HG03575 (cell line): ENCODE measurements at regions not wholly inside any gene's neighbourhood (a gene's known extent, or its start where the extent isn't known, plus 50 kb on each side); places are given as distances from the start of the nearest gene placed in this dataset.
"Not testable (repeated sequence)": the region's sequence is repeated elsewhere in the genome, so short reads cannot be mapped to it uniquely, and the experiment has no call there.

ENCODE experiments used
- ATAC-seq: cut with Tn5 transposase; IDR thresholded peaks from one replicate; pipeline ENCODE4 v1.9.1; 2021; ENCODE audit not compliant: unreplicated experiment, insufficient number of reproducible peaks, low FRiP score; ENCODE audit errors: extremely low read depth

DNA sequence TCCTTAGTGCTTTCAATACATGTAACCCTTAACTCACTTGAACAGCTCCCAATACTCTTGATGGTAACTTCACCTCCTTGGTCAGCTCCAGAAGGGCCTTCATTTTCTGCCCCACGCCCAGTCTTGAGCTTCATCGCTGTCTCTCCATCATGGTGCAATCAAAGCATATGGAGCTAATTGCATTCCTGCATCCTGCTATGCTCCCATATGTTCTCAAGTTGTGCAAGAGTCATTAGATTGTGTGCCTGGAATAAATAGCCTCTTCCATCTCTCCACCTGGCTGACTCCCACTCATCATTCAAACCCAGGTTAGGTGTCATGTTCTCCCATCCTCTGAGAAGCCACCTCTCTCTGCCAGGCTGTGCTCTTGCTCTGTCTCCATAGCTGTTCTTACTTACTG, 364.5 kb upstream of the RGPD4 start:
- ATAC-seq: no peak

- ATAC-seq: no peak
Measured at GRCh38 chr2:107466241-107466640, 360.5 kb upstream of the RGPD4 start.

GRCh38 chr2:107466984-107467773, 359.5 kb upstream of the RGPD4 start:
- no peak for ATAC-seq

DNA sequence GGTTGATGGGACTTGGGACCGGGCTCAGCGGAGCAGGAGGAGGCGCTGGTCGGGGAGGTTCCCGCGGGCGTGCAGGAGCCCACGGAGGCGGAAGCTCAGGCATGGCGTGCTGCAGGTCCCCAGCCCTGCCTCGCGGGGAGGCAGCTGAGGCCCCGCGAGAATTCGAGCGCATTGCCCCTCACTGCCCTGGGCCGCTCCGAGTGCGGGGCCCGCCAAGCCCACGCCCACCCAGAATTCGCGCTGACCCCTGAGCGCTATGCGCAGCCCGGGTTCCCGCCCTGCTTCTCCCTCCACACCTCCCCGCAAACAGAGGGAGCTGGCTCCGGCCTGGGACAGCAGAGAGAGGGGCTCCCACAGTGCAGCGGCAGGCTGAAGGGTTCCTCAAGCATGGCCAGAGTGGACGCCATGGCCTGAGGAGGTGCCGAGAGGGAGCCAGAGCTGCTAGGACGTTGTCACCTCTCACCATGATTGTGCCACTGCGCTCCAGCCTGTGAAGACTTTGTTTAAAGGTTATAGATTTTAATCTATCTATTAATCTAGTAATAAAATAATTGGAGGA, 357.2 kb upstream of the RGPD4 start:
- ATAC-seq: no peak

DNA sequence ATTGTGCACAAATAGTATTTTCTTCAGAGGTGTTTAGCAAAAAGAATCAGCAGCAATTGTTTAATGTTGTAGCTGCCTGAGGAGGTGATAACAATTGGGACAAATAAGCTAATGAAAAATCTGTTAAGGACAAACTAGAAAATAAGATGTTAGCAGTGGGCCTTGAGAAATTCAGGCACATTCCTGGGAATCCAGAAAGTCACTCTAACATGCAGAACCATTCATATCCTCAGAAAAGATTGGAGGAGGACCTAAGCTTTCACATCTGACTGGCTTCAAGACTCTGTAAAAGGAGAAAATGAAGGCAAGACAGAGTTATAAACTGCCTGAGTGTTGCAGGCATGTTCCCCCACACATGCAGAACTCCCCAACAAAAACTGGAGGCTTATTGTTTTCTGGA, 353.5 kb upstream of the RGPD4 start:
- ATAC-seq: no peak

DNA sequence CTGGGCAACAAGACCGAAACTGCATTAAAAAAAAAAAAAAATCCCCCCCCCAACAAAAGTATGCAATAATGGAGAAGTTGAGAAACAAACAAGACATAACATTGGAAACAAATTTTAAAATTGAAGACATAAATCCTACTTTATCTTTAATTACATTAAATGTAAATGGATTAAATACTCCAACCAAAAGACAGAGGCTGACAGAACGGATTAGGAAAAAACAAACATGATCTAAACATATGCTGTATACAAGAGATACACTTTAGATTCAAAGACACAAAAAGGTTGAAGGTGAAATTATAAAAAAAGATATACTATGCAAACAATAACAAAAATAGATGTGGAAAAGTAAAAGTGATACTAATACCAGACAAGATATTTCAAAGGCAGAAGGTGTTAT, 350.8 kb upstream of the RGPD4 start:
- ATAC-seq: no peak

DNA sequence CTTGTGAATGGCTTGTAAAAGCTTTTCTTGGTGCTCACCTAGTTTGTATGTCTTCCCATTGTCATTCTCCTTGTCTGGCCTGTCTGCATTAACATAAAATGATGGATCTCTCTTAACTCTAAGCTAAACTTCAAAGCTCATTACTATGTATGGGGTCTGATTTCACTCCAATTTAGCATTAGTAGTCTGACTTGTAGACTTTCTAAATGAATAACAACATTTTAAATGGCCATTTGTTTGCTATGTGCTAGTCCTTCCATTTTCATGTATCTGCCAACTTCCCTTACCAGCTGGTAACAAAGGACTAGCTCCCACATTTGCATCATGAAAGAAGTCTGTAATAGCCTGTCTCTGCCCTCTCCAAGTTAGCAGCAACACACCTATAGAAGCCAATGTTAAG, 324.2 kb upstream of the RGPD4 start:
- no peak for ATAC-seq

- no peak for ATAC-seq
Measured at GRCh38 chr2:107511970-107512789, 314.5 kb upstream of the RGPD4 start.

DNA sequence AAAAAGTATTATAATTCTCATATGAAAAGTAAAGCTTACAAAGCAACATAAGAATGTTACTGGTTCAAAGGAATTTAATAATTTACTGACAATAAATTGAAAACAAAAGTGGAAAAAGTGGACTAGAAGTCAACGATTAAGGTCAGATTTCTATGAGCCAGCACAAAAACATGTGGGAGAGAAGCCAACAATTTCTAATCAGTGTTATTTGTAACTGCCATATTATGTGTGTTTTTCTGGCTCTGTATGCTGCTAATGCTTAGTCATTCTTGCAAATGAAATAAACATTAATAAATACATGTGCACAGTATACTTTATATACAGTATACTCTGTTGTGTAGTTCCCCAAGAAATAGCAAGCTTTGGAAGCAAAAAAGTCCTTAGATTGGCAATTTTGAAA, 301.3 kb upstream of the RGPD4 start:
- ATAC-seq: no peak

DNA sequence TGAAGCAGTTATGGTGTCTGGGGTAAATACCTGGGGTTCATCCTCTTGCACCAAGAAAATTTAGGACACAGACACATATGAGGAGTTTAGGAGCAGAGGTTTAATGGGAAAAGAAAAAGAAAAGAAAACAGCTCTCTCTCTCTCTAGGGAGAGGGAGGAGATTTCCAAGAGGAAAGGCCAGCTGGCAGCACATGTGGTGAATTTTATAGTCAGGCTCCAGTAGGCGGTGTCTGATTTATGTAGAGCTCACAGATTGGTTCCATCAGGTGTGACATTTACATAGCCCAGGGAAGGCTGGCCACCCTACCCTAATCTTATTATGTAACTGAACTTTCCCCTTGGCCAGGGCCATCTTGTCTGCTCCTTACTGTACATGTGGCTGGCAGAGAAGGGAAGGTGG, 297.5 kb upstream of the RGPD4 start:
- ATAC-seq: no peak

DNA sequence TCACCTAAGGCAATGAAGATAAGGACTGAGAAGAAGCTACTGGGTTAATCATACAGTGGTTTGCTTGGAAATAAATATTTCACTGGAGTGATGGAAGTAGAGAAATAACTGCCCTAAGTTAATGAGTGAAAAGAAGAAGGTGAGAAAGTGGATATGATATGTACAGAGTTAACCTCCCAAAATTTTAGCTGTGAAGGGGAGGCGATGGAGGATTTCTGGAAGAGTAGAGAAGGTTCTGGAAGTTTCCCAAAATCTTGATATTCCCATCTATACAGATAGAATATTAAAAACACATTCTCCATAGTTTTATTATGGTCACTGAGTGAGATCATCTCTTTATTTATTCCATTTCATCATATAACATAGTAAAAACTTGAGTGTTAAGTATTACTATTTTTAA, 296.6 kb upstream of the RGPD4 start:
- no peak for ATAC-seq

DNA sequence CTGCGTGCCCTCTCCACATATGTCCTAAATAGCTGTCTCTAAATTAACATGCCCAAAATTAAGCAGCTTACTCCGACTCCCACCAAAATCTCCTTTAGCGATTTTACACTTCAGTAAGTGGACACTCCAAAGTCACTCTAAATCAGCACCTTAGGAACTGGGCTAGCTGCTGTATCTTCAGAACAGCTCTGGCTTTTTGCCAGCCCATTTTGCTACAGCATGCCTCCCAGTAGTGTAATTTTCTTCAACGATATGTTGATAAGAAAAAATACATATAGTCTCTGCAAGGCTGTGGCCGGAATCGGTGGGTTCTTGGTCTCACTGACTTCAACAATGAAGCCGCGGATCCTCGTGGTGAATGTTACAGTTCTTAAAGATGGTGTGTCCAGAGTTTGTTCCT, 291.8 kb upstream of the RGPD4 start:
- ATAC-seq: no peak

DNA sequence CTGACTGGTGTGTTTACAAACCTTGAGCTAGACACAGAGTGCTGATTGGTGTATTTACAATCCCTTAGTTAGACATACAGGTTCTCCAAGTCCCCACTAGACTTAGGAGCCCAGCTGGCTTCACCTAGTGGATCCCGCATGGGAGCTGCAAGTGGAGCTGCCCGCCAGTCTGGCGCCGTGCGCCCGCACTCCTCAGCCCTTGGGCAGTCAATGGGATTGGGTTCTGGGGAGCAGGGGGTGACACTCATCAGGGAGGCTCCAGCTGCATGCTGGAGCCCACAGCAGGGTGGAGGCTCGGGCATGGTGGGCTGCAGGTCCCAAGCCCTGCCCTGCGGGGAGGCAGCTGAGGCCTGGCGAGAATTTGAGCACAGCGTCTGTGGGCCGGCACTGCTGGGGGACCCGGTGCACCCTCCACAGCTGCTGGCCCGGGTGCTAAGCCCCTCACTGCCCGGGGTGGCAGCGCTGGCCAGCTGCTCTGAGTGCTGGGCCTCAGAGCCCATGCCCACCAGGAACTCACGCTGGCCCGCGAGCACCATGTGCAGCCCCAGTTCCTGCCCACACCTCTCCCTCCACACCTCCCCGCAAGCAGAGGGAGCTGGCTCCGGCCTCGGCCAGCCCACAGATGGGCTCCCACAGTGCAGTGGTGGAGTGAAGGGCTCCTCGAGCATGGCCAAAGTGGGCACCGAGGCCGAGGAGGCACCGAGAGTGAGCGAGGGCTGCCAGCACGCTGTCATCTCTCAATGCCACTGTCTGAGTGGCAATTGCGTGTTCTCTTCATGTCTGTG, 290.6 kb upstream of the RGPD4 start:
- not testable (repeated sequence) for ATAC-seq

DNA sequence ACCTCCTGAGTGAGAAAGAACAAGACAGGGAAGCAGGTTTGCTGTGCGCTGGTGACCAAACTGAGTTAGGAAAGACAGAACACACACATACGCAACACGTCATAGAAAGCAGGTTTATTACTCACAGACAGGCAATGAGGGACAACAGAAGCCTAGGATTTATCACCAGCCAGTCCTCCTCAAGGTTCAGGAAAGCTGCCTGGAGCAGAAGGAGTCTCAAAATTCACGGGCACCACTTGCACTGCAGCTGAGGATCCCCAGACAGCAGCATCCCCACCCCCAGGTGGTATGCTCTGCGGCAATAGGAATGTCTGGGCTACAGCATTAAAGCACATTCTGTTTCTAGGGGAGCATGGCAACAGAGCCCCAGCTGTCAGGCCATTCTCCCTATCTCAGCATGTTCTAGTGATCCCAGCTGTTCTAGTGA, 284.4 kb upstream of the RGPD4 start:
- no peak for ATAC-seq

- no peak for ATAC-seq
Measured at GRCh38 chr2:107543793-107544192, 282.9 kb upstream of the RGPD4 start.

GRCh38 chr2:107545066-107545465, 281.6 kb upstream of the RGPD4 start:
- ATAC-seq: no peak

GRCh38 chr2:107545851-107546250, 280.8 kb upstream of the RGPD4 start:
- ATAC-seq: no peak

DNA sequence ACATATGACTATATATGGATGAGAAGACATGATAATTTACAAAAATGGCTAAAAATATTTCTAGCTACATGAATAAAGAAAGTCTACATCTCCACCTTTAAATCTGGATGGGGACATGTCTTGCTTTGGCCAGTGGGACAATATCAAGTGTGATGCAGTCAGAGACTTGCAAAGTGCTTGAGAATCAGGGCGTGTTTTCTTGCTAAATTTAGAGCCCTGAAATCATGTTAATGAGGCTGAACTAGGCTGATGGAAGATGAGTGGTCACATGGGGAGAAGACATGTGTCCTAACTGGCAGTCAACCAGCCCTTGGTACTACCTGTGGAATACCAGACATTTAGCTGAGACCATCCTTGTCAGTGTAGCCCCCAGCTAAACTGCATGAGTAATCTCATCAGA, 278.5 kb upstream of the RGPD4 start:
- no peak for ATAC-seq

- no peak for ATAC-seq
Measured at GRCh38 chr2:107553046-107553445, 273.6 kb upstream of the RGPD4 start.
